SK-N-SH (cell line): ENCODE measurements at regions not wholly inside any gene's neighbourhood (a gene's known extent, or its start where the extent isn't known, plus 50 kb on each side); places are given as distances from the start of the nearest gene placed in this dataset.

Source experiments
- CTCF ChIA-PET: fragments of 300-600, 350-600 bp; formaldehyde crosslinking; extraction: SDS; loops from one replicate; lab custom pipeline; 2021; lab: Yijun Ruan, JAX
- POLR2A ChIA-PET: fragments of 350-600 bp; sonication (Branson Sonifier 250); formaldehyde crosslinking; extraction: SDS; loops from one replicate; lab custom pipeline; 2020; ENCODE audit warnings: antibody characterized with exemption, inconsistent platforms; lab: Yijun Ruan, JAX
- DNase-seq: peaks from one replicate; pipeline ENCODE4 v3.0.0; 2012
- H2AFZ ChIP-seq: fragments of 200-600 bp; sonication (generic); 2 replicates; pipeline ENCODE4 v1.8.1; 2016; ENCODE audit warnings: antibody characterized with exemption, mild to moderate bottlenecking, low read depth
- H3F3A ChIP-seq: fragments of 200-600 bp; sonication (generic); replicated peaks from 2 replicates; pipeline ENCODE3; 2016; ENCODE audit warnings: antibody characterized with exemption, mild to moderate bottlenecking; ENCODE audit not compliant: insufficient read depth
- H3K27ac ChIP-seq, 2 experiments: fragments of 200-500 bp in 1 of 2; fragments of 200-600 bp in 1 of 2; sonication (Bioruptor generic) in 1 of 2; sonication (generic), shearing (Covaris generic) in 1 of 2; 2 replicates each; pipeline versions ENCODE4 v1.5.1 to v1.6.1; 2014 to 2016; ENCODE audit warnings: low read depth in 2 of 2, inconsistent platforms in 1 of 2, low read length in 1 of 2, mild to moderate bottlenecking in 1 of 2, mixed read lengths in 1 of 2
- H3K27me3 ChIP-seq: fragments of 200-600 bp; sonication (generic), shearing (Covaris generic); 2 replicates; pipeline ENCODE4 v1.6.1; 2016; ENCODE audit warnings: mixed run types; ENCODE audit not compliant: insufficient read depth
- H3K36me3 ChIP-seq, 2 experiments: fragments of 200-500 bp in 1 of 2; fragments of 200-600 bp in 1 of 2; sonication (Bioruptor generic) in 1 of 2; sonication (generic) in 1 of 2; replicated peaks in 1 of 2; 2 replicates each; pipeline versions ENCODE3 to v1.5.1; 2014 to 2016; ENCODE audit warnings: low read length in 1 of 2, mild to moderate bottlenecking in 1 of 2; ENCODE audit not compliant: insufficient read depth in 2 of 2, control insufficient read depth in 1 of 2
- H3K4me1 ChIP-seq, 2 experiments: fragments of 200-500 bp in 1 of 2; fragments of 200-600 bp in 1 of 2; sonication (Bioruptor generic) in 1 of 2; sonication (generic), shearing (Covaris generic) in 1 of 2; 2 replicates each; pipeline versions ENCODE4 v1.5.1 to v1.6.1; 2014 to 2016; ENCODE audit warnings: low read depth in 1 of 2, low read length in 1 of 2, mixed run types in 1 of 2; ENCODE audit not compliant: insufficient read depth in 2 of 2, control insufficient read depth in 1 of 2
- H3K4me2 ChIP-seq: fragments of 200-600 bp; sonication (generic), shearing (Covaris generic); 2 replicates; pipeline ENCODE4 v1.6.1; 2017; ENCODE audit warnings: mixed run types
- H3K4me3 ChIP-seq, 2 experiments: fragments of 200-500 bp in 1 of 2; fragments of 200-600 bp in 1 of 2; sonication (Bioruptor generic) in 1 of 2; sonication (generic), shearing (Covaris generic) in 1 of 2; 2 replicates each; pipeline versions ENCODE4 v1.5.1 to v1.8.1; 2014 to 2016; ENCODE audit warnings: low read depth in 2 of 2, inconsistent platforms in 1 of 2, low read length in 1 of 2, mild to moderate bottlenecking in 1 of 2, mixed read lengths in 1 of 2, moderate library complexity in 1 of 2
- H3K79me2 ChIP-seq: fragments of 200-600 bp; sonication (generic); 2 replicates; pipeline ENCODE4 v1.8.1; 2017; ENCODE audit warnings: mild to moderate bottlenecking; ENCODE audit not compliant: insufficient read depth
- H3K9ac ChIP-seq: fragments of 200-600 bp; sonication (generic); 2 replicates; pipeline ENCODE4 v1.6.1; 2017; ENCODE audit warnings: mixed run types
- H3K9me2 ChIP-seq: fragments of 200-600 bp; sonication (generic); 2 replicates; pipeline ENCODE4 v1.6.1; 2017; ENCODE audit warnings: mixed run types
- H3K9me3 ChIP-seq: fragments of 200-600 bp; sonication (generic); 2 replicates; pipeline ENCODE4 v1.6.1; 2017; ENCODE audit warnings: mixed run types, mild to moderate bottlenecking, moderate library complexity
- H4K20me1 ChIP-seq: fragments of 200-600 bp; sonication (generic); 2 replicates; pipeline ENCODE4 v1.6.1; 2017; ENCODE audit warnings: mild to moderate bottlenecking, mixed run types; ENCODE audit not compliant: insufficient read depth
- FOXM1 ChIP-seq: IDR thresholded peaks from 2 replicates; pipeline ENCODE4 v1.4.0; 2012; ENCODE audit warnings: low read depth, mild to moderate bottlenecking
- GABPA ChIP-seq: IDR thresholded peaks from 2 replicates; pipeline ENCODE4 v1.4.0; 2012; ENCODE audit warnings: low read depth, mild to moderate bottlenecking
- NFIC ChIP-seq: IDR thresholded peaks from 2 replicates; pipeline ENCODE4 v1.4.0; 2012; ENCODE audit warnings: borderline replicate concordance
- POLR2AphosphoS5 ChIP-seq: IDR thresholded peaks from 2 replicates; pipeline ENCODE4 v1.6.1; 2012; ENCODE audit warnings: low read depth, low read length
- RFX5 ChIP-seq: IDR thresholded peaks from 2 replicates; pipeline ENCODE4 v1.6.1; 2012; ENCODE audit warnings: mild to moderate bottlenecking, improper control_type of control experiment, low read length
- SIN3A ChIP-seq: IDR thresholded peaks from 2 replicates; pipeline ENCODE4 v1.6.1; 2012; ENCODE audit warnings: low read depth, mild to moderate bottlenecking, low read length, moderate library complexity, borderline replicate concordance
- WGBS: methylation state at CpG from one replicate; pipeline ENCODE4 v1.1.6; 2017; ENCODE audit warnings: low lambda C conversion rate; 5-methylcytosine and 5-hydroxymethylcytosine counted together
- TF ChIP-seq, protein P1 (sequence below): fragments of 150-350 bp; IDR thresholded peaks from 2 replicates; pipeline ENCODE4 v1.6.1; 2016; ENCODE audit warnings: mild to moderate bottlenecking, low read depth, low read length
- TF ChIP-seq, protein P2 (sequence below): fragments of 200-600 bp; sonication (generic); IDR thresholded peaks from 2 replicates; pipeline ENCODE4 v1.6.1; 2017; ENCODE audit warnings: antibody characterized with exemption, mild to moderate bottlenecking, moderate library complexity
- TF ChIP-seq, protein P3 (sequence below): IDR thresholded peaks from 2 replicates; pipeline ENCODE4 v1.4.0; 2012; ENCODE audit warnings: low read depth

DNA sequence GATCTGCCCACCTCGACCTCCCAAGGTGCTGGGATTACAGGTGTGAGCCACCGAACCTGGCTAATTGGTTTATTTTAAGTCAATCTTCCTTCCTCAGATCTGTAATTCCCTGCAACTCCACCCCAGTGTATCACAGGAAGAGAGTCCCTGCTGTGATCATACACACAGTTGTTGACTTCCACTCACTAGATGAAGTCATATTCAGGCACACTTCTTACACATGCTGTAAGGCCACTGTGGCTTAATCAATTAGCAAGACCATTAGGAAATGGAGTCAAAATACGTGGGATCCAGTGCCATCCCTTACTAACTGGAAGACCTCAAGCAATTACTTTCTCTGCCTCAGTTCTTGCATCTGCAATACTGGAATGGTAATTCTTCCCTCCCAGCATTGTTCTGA, 66.1 kb upstream of the PAX2 start:
- WGBS, result 7% methylated on average over 3 of the region's 3 CpGs
- H3K4me2 ChIP-seq, result no peak overlapping the region
- CTCF ChIA-PET, result interaction anchor here (3.2 to 3.4 kb wide), 3 partner anchors 9 to 117 kb away, joined by 10 to 17 read pairs (median 12); no protein-coding TSS in a partner anchor
- peaks cover 0 to 16% of the 10 kb centered on the region in 2 experiments; a peak in 2 of 4 replicates for H3K4me1 ChIP-seq
- no peak for DNase-seq
- POLR2A ChIA-PET, result no interaction called here
- H3K9me2 ChIP-seq, result no peaks in the 10 kb centered on the region
- H3K27ac ChIP-seq, result no peak overlapping the region
- H2AFZ ChIP-seq, result no peak overlapping the region
- H3K9ac ChIP-seq, result no peak overlapping the region
- H3K79me2 ChIP-seq, result no peaks in the 10 kb centered on the region
- peaks cover 29% of the 10 kb centered on the region; the same call in 1 of the 2 replicates for H3K27me3 ChIP-seq
- no peaks in the 10 kb centered on the region for H4K20me1 ChIP-seq
- no peaks in the 10 kb centered on the region for H3K36me3 ChIP-seq
- TF ChIP-seq GABPA (no peak), SIN3A (no peak), POLR2AphosphoS5 (no peak), FOXM1 (no peak), RFX5 (no peak)
- TF ChIP-seq, protein P1, sequence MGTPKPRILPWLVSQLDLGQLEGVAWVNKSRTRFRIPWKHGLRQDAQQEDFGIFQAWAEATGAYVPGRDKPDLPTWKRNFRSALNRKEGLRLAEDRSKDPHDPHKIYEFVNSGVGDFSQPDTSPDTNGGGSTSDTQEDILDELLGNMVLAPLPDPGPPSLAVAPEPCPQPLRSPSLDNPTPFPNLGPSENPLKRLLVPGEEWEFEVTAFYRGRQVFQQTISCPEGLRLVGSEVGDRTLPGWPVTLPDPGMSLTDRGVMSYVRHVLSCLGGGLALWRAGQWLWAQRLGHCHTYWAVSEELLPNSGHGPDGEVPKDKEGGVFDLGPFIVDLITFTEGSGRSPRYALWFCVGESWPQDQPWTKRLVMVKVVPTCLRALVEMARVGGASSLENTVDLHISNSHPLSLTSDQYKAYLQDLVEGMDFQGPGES, result no peak
- TF ChIP-seq, protein P2, sequence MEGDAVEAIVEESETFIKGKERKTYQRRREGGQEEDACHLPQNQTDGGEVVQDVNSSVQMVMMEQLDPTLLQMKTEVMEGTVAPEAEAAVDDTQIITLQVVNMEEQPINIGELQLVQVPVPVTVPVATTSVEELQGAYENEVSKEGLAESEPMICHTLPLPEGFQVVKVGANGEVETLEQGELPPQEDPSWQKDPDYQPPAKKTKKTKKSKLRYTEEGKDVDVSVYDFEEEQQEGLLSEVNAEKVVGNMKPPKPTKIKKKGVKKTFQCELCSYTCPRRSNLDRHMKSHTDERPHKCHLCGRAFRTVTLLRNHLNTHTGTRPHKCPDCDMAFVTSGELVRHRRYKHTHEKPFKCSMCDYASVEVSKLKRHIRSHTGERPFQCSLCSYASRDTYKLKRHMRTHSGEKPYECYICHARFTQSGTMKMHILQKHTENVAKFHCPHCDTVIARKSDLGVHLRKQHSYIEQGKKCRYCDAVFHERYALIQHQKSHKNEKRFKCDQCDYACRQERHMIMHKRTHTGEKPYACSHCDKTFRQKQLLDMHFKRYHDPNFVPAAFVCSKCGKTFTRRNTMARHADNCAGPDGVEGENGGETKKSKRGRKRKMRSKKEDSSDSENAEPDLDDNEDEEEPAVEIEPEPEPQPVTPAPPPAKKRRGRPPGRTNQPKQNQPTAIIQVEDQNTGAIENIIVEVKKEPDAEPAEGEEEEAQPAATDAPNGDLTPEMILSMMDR, result no peak
- TF ChIP-seq, protein P3, sequence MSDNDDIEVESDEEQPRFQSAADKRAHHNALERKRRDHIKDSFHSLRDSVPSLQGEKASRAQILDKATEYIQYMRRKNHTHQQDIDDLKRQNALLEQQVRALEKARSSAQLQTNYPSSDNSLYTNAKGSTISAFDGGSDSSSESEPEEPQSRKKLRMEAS, result no peak
- H3K4me3 ChIP-seq, result no peak overlapping the region
- no peaks in the 10 kb centered on the region for H3F3A ChIP-seq
- no peaks in the 10 kb centered on the region for H3K9me3 ChIP-seq

DNA sequence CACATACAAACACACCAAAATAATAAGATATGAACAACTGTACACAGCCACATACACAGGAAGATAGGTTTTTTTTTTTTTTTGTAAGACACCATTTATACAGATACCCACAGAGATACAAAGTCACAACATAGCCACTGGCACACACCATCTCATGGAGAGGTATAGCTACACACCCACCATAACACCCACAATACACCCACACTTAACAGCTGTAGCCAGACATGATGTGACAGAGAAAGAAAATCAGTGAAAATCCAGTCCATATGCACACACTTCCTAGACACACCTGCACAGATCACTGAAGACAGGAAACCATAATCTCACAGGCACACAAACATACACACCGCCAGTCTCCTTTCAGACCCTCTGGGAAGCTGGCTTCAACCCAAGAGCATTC, 62.4 kb upstream of the PAX2 start:
- H3K4me2 ChIP-seq, result no peak overlapping the region
- peak overlapping the region in 1 of 2 experiments; percentile 17; a peak in 1 of 4 replicates for H3K4me3 ChIP-seq
- H3K9ac ChIP-seq, result no peak overlapping the region
- POLR2A ChIA-PET, result interaction anchor here (0.5 to 1.0 kb wide), 2 partner anchors 30 to 195 kb away, joined by 3 to 5 read pairs; no protein-coding TSS in a partner anchor
- H3K4me1 ChIP-seq, result peaks cover 0 to 36% of the 10 kb centered on the region in 2 experiments; a peak in 2 of 4 replicates
- H3K79me2 ChIP-seq, result no peaks in the 10 kb centered on the region
- no peaks in the 10 kb centered on the region for H3K9me2 ChIP-seq
- no peaks in the 10 kb centered on the region for H3K9me3 ChIP-seq
- 10% methylated on average over 1 of the region's 1 CpG for WGBS
- no peak overlapping the region for H2AFZ ChIP-seq
- no peak for DNase-seq
- CTCF ChIA-PET, result interaction anchor here (1.0 to 2.8 kb wide), 8 partner anchors 10 to 121 kb away, joined by 3 to 8 read pairs (median 6); no protein-coding TSS in a partner anchor
- peak overlapping the region in 1 of 2 experiments; percentile 68; a peak in 2 of 4 replicates for H3K27ac ChIP-seq
- no peaks in the 10 kb centered on the region for H3F3A ChIP-seq
- peaks cover 3% of the 10 kb centered on the region; the same call in 1 of the 2 replicates for H4K20me1 ChIP-seq
- H3K27me3 ChIP-seq, result peaks cover 41% of the 10 kb centered on the region; the same call in 1 of the 2 replicates
- TF ChIP-seq GABPA, result no peak
- no peak for TF ChIP-seq NFIC
- no peaks in the 10 kb centered on the region for H3K36me3 ChIP-seq
